NT2/D1 (cell line): ENCODE measurements at regions not wholly inside any gene's neighbourhood (a gene's known extent, or its start where the extent isn't known, plus 50 kb on each side); places are given as distances from the start of the nearest gene placed in this dataset.

Experiments used
- YY1 ChIP-seq: IDR thresholded peaks from 2 replicates; pipeline ENCODE4 v1.6.1; 2011; ENCODE audit not compliant: insufficient read length, insufficient read depth
- ZNF274 ChIP-seq: IDR thresholded peaks from 2 replicates; pipeline ENCODE4 v1.6.1; 2011; ENCODE audit warnings: mild to moderate bottlenecking, low read depth, low read length

- no peak for TF ChIP-seq ZNF274
- no peak for TF ChIP-seq YY1
These were observed 268.2 kb upstream of the CRIM1 start for GRCh38 chr2:36087344-36087743.
